K562 (cell line): ENCODE measurements at regions not wholly inside any gene's neighbourhood (a gene's known extent, or its start where the extent isn't known, plus 50 kb on each side); places are given as distances from the start of the nearest gene placed in this dataset.

Experiments
- ATAC-seq: fragments of 200-7000 bp; cut with Tn5 transposase; 3 replicates; pipeline ENCODE4 v1.9.1; 2020; ENCODE audit warnings: moderate library complexity
- BruUV-seq: library from RNA; stranded (reverse); fragments of 400-500 nt; replicated peaks from 2 replicates; lab custom pipeline; 2021; lab: Mats Ljungman, UMichigan
- CTCF ChIA-PET: fragments of 300-600 bp; formaldehyde crosslinking; extraction: SDS; loops from one replicate; lab custom pipeline; 2021; ENCODE audit warnings: low intra/inter-chr PET ratio; lab: Yijun Ruan, JAX
- POLR2A ChIA-PET: fragments of 300-600, 350-650 bp; sonication (Branson Sonifier 250); formaldehyde crosslinking; extraction: SDS; loops from one replicate; lab custom pipeline; 2021; ENCODE audit warnings: antibody characterized with exemption, inconsistent platforms; lab: Yijun Ruan, JAX
- DNase-seq, 4 experiments: peaks; one replicate each; pipeline versions ENCODE4 v3.0.0 to v3.0.0-alpha.2; 2011 to 2018; ENCODE audit warnings: low spot score in 3 of 4, mixed read lengths in 3 of 4; ENCODE audit errors: extremely low read depth in 1 of 4
- FAIRE-seq: peaks from 2 replicates; lab custom pipeline; 2011; peaks lifted over from hg19 to GRCh38; lab: Jason Lieb, UNC
- H2AFZ ChIP-seq: 2 replicates; pipeline ENCODE4 v1.6.0; 2011; ENCODE audit warnings: low read depth, low read length, control low read depth, inconsistent platforms
- H3K27ac ChIP-seq: fragments of 200-600 bp; 3 replicates; pipeline ENCODE4 v1.8.0; 2011; ENCODE audit warnings: low read depth, mild to moderate bottlenecking, control low read depth, inconsistent platforms, low read length, moderate library complexity, mixed read lengths; ENCODE audit errors: extremely low read depth
- H3K27me3 ChIP-seq, 2 experiments: fragments of 300-600 bp in 1 of 2; 2 replicates in 1 of 2; 3 replicates in 1 of 2; pipeline versions ENCODE4 v1.6.0 to v1.8.0; 2011; ENCODE audit warnings: inconsistent platforms in 2 of 2, low read length in 2 of 2, mild to moderate bottlenecking in 1 of 2, mixed read lengths in 1 of 2, moderate library complexity in 1 of 2; ENCODE audit not compliant: control insufficient read depth in 2 of 2, insufficient read depth in 2 of 2
- H3K36me3 ChIP-seq: fragments of 300-600 bp; 3 replicates; pipeline ENCODE4 v1.8.0; 2011; ENCODE audit warnings: mild to moderate bottlenecking, low read length, inconsistent platforms; ENCODE audit not compliant: control insufficient read depth, insufficient read depth
- H3K4me1 ChIP-seq, 2 experiments: fragments of 200-600 bp in 1 of 2; replicated peaks in 1 of 2; 2 replicates in 1 of 2; 3 replicates in 1 of 2; pipeline versions ENCODE4 v1.5.1 to v1.8.0; 2011; ENCODE audit warnings: inconsistent platforms in 2 of 2, low read length in 2 of 2, mild to moderate bottlenecking in 1 of 2, mixed read lengths in 1 of 2, moderate library complexity in 1 of 2; ENCODE audit not compliant: control insufficient read depth in 2 of 2, insufficient read depth in 2 of 2
- H3K4me2 ChIP-seq: 2 replicates; pipeline ENCODE4 v1.6.1; 2011; ENCODE audit warnings: low read length, control low read depth, inconsistent platforms, mixed read lengths; ENCODE audit not compliant: insufficient read depth
- H3K4me3 ChIP-seq: fragments of 200-600 bp; sonication (generic), shearing (Covaris generic); 2 replicates; pipeline ENCODE4 v1.5.1; 2016; ENCODE audit warnings: control low read depth, inconsistent platforms
- H3K79me2 ChIP-seq: fragments of 200-600 bp; 3 replicates; pipeline ENCODE4 v1.8.0; 2011; ENCODE audit warnings: low read length, inconsistent platforms; ENCODE audit not compliant: control insufficient read depth, insufficient read depth
- H3K9ac ChIP-seq, 2 experiments: 2 replicates each; pipeline versions ENCODE4 v1.6.0 to v1.6.1; 2011; ENCODE audit warnings: low read depth in 2 of 2, low read length in 2 of 2, control low read depth in 1 of 2, inconsistent platforms in 1 of 2, mild to moderate bottlenecking in 1 of 2, mixed read lengths in 1 of 2; ENCODE audit not compliant: insufficient read depth in 1 of 2
- H3K9me1 ChIP-seq: one replicate; pipeline ENCODE4 v1.6.0; 2011; ENCODE audit warnings: inconsistent platforms, mild to moderate bottlenecking, low read length, moderate library complexity; ENCODE audit not compliant: control insufficient read depth, insufficient read depth
- H3K9me3 ChIP-seq: replicated peaks from 2 replicates; pipeline ENCODE4 v1.5.1; 2011; ENCODE audit warnings: low read depth, low read length, inconsistent platforms; ENCODE audit not compliant: control insufficient read depth, insufficient read depth
- H4K20me1 ChIP-seq: replicated peaks from 2 replicates; pipeline ENCODE4 v1.6.1; 2011; ENCODE audit warnings: low read length, inconsistent platforms, mixed read lengths; ENCODE audit not compliant: control insufficient read depth, insufficient read depth
- ARHGAP35 ChIP-seq: fragments of 450-650 bp; IDR thresholded peaks from 2 replicates; pipeline ENCODE4 v1.6.1; 2018; ENCODE audit not compliant: partially characterized antibody
- CEBPB ChIP-seq: fragments of 450-650 bp; IDR thresholded peaks from 2 replicates; pipeline ENCODE4 v1.6.1; 2016; ENCODE audit warnings: missing genetic modification characterization, missing compliant biosample characterization
- CEBPG ChIP-seq, 3 experiments: fragments of 200-800 bp in 1 of 3; sonication (Bioruptor generic) in 1 of 3; sonication (generic) in 1 of 3; formaldehyde crosslinking in 1 of 3; IDR thresholded peaks in 2 of 3; conservative IDR thresholded peaks in 1 of 3; 2 replicates each; pipeline versions ENCODE4 v1.6.1 to v1.8.0; 2016 to 2022; ENCODE audit warnings: missing compliant biosample characterization in 2 of 3, missing genetic modification characterization in 2 of 3, mild to moderate bottlenecking in 1 of 3, missing genetic modification reagents in 1 of 3
- ZNF143 ChIP-seq: sonication (generic); formaldehyde crosslinking; IDR thresholded peaks from 2 replicates; pipeline ENCODE4 v1.9.0; 2022; ENCODE audit warnings: mild to moderate bottlenecking, missing genetic modification reagents
- ZNF408 ChIP-seq: fragments of 250-450 bp; sonication (Bioruptor Pico); IDR thresholded peaks from 2 replicates; pipeline ENCODE4 v1.4.0; 2020; ENCODE audit warnings: low read depth, mild to moderate bottlenecking, moderate library complexity
- WGBS: fragments of 100-300 bp; shearing (Covaris generic); methylation state at CpG from one replicate; pipeline ENCODE4 v1.1.6; 2016; ENCODE audit warnings: low coverage, mixed read lengths; ENCODE audit not compliant: insufficient coverage; ENCODE audit errors: missing lambda C conversion rate; 5-methylcytosine and 5-hydroxymethylcytosine counted together
- in situ Hi-C: fragments of 300-500 bp; cut with MboI; formaldehyde crosslinking; loops from 4 replicates; pipeline ENCODE4 v1.15.0; 2018; ENCODE audit warnings: inconsistent platforms, mixed read lengths
- intact Hi-C: fragments of 100-400 bp; cut with micrococcal nuclease; formaldehyde crosslinking; loops from 2 replicates; pipeline ENCODE4 v1.14.2; 2022

- POLR2A ChIA-PET = no interaction called here
- Histone ChIP-seq H3K27ac (no peak overlapping the region), H3K9me3 (no peaks in the 10 kb centered on the region), H3K4me3 (no peak overlapping the region), H3K4me2 (no peak overlapping the region)
- DNase-seq = no peak
- in situ Hi-C loops = no loop called here
- TF ChIP-seq ZNF143 (CRISPR knock-in tag) (no peak), CEBPG (CRISPR knock-in tag; IDR thresholded peaks at IDR 0.05) (no peak), CEBPG (tag; conservative IDR thresholded peaks at IDR 0.05 in 1 of 2, IDR thresholded peaks at IDR 0.05 in 1 of 2) (peak; percentile 26 to 95; a peak in 3 of 4 replicates), CEBPB (peak; percentile 68)
- TF ChIP-seq, all 486 proteins: peak for 2
- H3K79me2 ChIP-seq = no peaks in the 10 kb centered on the region
- CTCF ChIA-PET = no interaction called here
- FAIRE-seq = no peak
- no TSS peak for BruUV-seq
- ATAC-seq = no peak
- no peaks in the 10 kb centered on the region for H3K36me3 ChIP-seq
- no peak overlapping the region for H3K9ac ChIP-seq
- WGBS = 7% methylated on average over 3 of the region's 3 CpGs
- no peak overlapping the region for H2AFZ ChIP-seq
- intact Hi-C loops = no loop called here
- H3K4me1 ChIP-seq = no peaks in the 10 kb centered on the region
- H4K20me1 ChIP-seq = no peaks in the 10 kb centered on the region
- H3K9me1 ChIP-seq = no peaks in the 10 kb centered on the region
- no peaks in the 10 kb centered on the region for H3K27me3 ChIP-seq
Measured at GRCh38 chr2:153307223-153307622, 171.3 kb downstream of the RPRM start.

- TF ChIP-seq ZNF408 (CRISPR knock-in tag) (no peak), ARHGAP35 (no peak)
- 2% methylated on average over 4 of the region's 4 CpGs for WGBS
- CTCF ChIA-PET = no interaction called here
Measured at GRCh38 chr2:153299809-153300208, 178.8 kb downstream of the RPRM start.

More at GRCh38 chr2:153299809-153300208, 178.8 kb downstream of the RPRM start:
- no peak overlapping the region for H3K4me3 ChIP-seq
- no TSS peak for BruUV-seq
- H3K9me1 ChIP-seq = no peaks in the 10 kb centered on the region
- in situ Hi-C loops (no loop called here), intact Hi-C loops (no loop called here)
- H3K27ac ChIP-seq = no peak overlapping the region
- H3K36me3 ChIP-seq = no peaks in the 10 kb centered on the region
- POLR2A ChIA-PET = no interaction called here
- no peak overlapping the region for H3K4me2 ChIP-seq
- H3K4me1 ChIP-seq = no peaks in the 10 kb centered on the region
- no peaks in the 10 kb centered on the region for H3K27me3 ChIP-seq
- ATAC-seq = no peak
- FAIRE-seq = no peak
- no peaks in the 10 kb centered on the region for H4K20me1 ChIP-seq
- no peaks in the 10 kb centered on the region for H3K79me2 ChIP-seq
- H2AFZ ChIP-seq = no peak overlapping the region
- H3K9ac ChIP-seq = no peak overlapping the region
- DNase-seq = no peak
- no peaks in the 10 kb centered on the region; the same call in 1 of the 2 replicates for H3K9me3 ChIP-seq
